ENCODE measurements at regions not wholly inside any gene's neighbourhood (a gene's known extent, or its start where the extent isn't known, plus 50 kb on each side); places are given as distances from the start of the nearest gene placed in this dataset.
A peak's percentile ranks its signal among the peaks of the same experiment; 100 is the strongest.

DNA sequence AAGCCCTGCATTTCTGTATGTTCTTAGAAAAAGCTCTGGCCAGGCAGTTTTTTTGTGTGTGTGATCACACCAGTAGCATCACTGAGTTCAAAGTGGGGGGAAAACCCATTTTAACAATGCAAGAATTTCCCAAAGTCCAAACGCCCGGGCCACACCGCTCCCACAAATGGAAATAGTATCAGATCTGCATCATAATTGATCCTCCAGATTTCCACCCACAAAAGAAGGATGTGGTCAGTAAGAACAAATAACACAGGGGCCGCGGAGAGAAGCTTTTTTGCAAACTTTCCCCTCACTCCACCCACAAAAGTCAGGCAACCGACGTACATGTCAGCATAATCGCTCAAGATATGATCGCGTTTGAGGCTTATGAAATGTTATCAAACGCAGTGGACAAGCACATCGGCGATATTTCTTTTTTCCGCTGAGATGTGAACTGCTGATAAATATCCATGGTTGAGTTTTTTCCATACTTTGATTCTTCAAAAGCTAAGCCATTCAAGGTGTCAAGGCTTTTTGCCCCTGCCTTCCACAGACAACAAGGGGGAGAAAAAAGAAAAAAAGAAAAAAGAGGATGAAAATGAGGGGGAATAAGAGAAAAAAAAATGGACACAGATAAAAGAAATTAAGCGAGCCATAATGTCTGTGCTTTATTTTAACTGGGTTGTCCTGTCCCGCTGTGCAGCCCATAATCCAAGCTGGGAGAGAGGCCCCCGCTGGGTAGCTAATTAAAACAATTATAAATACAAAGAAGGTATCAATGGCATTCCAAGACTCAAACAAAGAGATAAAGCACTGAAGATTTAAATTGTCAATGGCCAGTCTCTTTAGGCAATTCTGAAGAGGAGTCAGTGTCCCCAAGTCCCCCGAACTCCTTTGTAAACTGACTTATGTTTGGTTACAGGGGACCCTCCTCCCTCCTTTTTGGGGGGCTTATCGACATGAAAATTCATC lies 143.5 kb downstream of the ZFP64 start (continued):
- TF ChIP-seq ZNF274 (IDR thresholded peaks at IDR 0.05; ENCODE audit: borderline replicate concordance, extremely low read depth, low read length) (no peak), SIN3A (conservative IDR thresholded peaks at IDR 0.05 in 1 of 2, IDR thresholded peaks at IDR 0.05 in 1 of 2; ENCODE audit: low read depth in 1 of 2, low read length in 2 of 2) (no peak), RBBP5 (IDR thresholded peaks at IDR 0.05; ENCODE audit: borderline replicate concordance, low read depth, low read length) (no peak), SIRT6 (IDR thresholded peaks at IDR 0.05; ENCODE audit: low read length) (no peak), POU5F1 (IDR thresholded peaks at IDR 0.05; ENCODE audit: low read depth, low read length) (0 out of 2 replicates have a peak, but pooled peaks have one; percentile 43), POLR2A (IDR thresholded peaks at IDR 0.05; ENCODE audit: control extremely low read depth in 1 of 2, low read depth in 2 of 2, low read length in 2 of 2) (no peak), SIX5 (IDR thresholded peaks at IDR 0.05; ENCODE audit: low read depth, low read length) (peak; percentile 8; the same call in 1 of the 2 replicates), CREB1 (IDR thresholded peaks at IDR 0.05) (no peak), KDM1A (IDR thresholded peaks at IDR 0.05; ENCODE audit: borderline replicate concordance, low read length) (no peak), SRF (IDR thresholded peaks at IDR 0.05; ENCODE audit: low read depth, low read length) (no peak), JUND (IDR thresholded peaks at IDR 0.05; ENCODE audit: low read length) (no peak), EP300 (IDR thresholded peaks at IDR 0.05; ENCODE audit: borderline replicate concordance in 1 of 2, low read depth in 2 of 2, low read length in 2 of 2) (peak in 1 of 2 experiments; percentile 94; a peak in 2 of 3 replicates), CHD1 (IDR thresholded peaks at IDR 0.05; ENCODE audit: low read depth, low read length) (no peak), JUN (IDR thresholded peaks at IDR 0.05; ENCODE audit: low read depth, low read length) (no peak), MAFK (IDR thresholded peaks at IDR 0.05; ENCODE audit: low read depth, low read length) (no peak), EGR1 (IDR thresholded peaks at IDR 0.05; ENCODE audit: borderline replicate concordance, low read depth, low read length) (no peak), POLR2AphosphoS5 (IDR thresholded peaks at IDR 0.05; ENCODE audit: low read depth, low read length) (no peak)
- TF ChIP-seq, protein P1, sequence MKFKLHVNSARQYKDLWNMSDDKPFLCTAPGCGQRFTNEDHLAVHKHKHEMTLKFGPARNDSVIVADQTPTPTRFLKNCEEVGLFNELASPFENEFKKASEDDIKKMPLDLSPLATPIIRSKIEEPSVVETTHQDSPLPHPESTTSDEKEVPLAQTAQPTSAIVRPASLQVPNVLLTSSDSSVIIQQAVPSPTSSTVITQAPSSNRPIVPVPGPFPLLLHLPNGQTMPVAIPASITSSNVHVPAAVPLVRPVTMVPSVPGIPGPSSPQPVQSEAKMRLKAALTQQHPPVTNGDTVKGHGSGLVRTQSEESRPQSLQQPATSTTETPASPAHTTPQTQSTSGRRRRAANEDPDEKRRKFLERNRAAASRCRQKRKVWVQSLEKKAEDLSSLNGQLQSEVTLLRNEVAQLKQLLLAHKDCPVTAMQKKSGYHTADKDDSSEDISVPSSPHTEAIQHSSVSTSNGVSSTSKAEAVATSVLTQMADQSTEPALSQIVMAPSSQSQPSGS (IDR thresholded peaks at IDR 0.05; ENCODE audit: low read length): no peak
- TF ChIP-seq, protein P2, sequence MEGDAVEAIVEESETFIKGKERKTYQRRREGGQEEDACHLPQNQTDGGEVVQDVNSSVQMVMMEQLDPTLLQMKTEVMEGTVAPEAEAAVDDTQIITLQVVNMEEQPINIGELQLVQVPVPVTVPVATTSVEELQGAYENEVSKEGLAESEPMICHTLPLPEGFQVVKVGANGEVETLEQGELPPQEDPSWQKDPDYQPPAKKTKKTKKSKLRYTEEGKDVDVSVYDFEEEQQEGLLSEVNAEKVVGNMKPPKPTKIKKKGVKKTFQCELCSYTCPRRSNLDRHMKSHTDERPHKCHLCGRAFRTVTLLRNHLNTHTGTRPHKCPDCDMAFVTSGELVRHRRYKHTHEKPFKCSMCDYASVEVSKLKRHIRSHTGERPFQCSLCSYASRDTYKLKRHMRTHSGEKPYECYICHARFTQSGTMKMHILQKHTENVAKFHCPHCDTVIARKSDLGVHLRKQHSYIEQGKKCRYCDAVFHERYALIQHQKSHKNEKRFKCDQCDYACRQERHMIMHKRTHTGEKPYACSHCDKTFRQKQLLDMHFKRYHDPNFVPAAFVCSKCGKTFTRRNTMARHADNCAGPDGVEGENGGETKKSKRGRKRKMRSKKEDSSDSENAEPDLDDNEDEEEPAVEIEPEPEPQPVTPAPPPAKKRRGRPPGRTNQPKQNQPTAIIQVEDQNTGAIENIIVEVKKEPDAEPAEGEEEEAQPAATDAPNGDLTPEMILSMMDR (IDR thresholded peaks at IDR 0.05; ENCODE audit: control extremely low read depth in 1 of 3, insufficient read depth in 1 of 3, low read depth in 1 of 3, low read length in 3 of 3): no peak
- TF ChIP-seq, protein P3, sequence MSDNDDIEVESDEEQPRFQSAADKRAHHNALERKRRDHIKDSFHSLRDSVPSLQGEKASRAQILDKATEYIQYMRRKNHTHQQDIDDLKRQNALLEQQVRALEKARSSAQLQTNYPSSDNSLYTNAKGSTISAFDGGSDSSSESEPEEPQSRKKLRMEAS (IDR thresholded peaks at IDR 0.05): no peak

All from H1 (cell line).